ENCODE measurements at regions not wholly inside any gene's neighbourhood (a gene's known extent, or its start where the extent isn't known, plus 50 kb on each side); places are given as distances from the start of the nearest gene placed in this dataset.

DNA sequence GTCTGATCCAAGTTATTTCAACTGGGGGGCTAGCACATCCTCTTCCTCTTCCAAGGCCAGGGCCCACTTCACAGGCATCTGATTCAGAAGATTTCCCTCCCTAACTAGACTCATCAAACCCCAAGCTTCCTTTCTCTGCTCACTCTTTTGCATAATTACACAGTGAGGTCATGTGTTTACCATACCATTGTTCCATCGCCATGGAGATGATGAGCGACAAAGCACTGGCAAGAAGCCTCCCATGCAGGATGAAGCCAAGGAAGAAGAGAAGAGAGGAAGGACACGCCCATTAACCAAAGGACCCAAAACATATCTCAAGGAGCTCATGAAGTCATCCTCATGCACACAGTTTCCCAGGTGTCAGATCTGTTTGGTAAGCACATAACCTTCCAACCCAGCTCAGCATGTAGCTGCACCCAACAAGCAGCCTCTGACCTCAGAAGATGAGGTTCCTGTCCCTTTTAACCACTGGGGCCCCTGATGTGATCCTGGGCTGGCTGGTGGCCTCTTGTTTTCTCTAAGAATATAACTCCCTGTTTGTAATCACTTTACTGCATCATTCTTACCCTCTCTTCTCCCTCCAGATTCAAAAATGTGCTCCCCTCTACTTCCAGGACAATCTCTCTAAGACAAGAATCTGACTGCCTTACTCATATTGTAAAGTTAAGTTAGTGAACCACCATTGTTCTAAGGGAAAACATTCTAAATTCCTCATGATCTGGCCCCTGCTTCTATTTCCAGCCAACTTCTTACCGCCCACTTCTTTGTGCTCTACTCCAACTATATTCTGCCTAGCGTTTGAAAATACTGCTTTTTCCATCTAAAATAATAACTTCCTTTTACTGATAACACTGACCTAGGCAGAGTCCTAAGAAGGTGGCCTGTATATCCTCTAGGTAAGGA is 190.1 kb downstream of the TTC32 start:
- no peak for DNase-seq

DNA sequence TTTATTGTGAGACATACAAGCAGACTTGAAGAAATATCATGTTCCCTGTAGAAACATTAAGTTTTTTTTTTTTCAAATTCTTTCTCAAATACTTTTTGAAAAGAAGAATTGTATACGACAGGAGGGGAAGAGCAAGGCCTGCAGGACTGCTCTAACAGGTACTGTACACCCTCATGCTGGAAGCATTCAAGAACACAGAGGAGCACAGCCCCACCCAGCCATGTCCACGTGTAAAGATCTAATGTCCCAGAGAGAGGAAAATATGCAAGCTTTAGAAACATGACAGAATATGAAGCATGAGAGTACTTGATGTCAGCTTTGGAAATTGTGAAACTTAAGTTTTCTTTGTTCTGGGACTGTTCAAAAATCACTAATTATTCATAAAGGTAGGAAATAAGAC is 191.6 kb downstream of the TTC32 start:
- DNase-seq, result no peak

DNA sequence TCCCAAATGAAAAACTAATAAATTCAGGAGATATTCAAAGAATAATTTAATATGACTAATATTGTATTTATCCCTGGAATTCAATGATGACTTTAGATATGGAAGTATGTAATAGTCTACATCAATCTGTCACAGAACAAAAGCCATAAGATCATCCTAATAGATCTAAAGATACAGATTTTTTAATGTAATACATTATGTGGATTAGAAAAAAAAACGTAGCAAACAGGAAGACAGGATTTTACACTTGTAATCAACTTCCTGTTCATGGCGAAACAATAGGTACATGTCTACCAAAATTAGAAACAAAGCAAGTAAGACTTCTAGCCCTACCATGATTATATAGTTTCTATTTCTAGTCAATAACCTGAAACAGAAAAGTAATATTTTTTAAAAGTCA is 192.2 kb downstream of the TTC32 start:
- DNase-seq, result no peak

DNA sequence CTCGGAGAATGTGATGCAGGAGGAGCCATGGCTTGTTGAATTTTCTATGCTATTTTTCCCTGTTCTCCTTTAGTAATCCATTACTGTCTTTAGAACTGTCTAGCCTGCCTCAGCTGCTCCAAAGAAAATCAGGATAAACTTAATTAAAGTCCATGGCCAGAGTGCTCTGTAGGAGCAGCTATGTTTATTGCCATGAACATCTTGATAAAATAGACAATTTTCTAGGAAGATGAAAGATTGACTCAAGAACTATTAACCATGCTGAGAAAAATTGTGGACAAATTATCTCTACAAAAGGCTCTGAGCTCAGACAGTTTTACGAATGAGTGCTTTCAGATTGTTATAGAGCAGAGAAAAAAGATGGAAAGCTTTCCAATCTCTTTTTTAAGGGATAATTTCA is 193.0 kb downstream of the TTC32 start:
- DNase-seq, result no peak

DNA sequence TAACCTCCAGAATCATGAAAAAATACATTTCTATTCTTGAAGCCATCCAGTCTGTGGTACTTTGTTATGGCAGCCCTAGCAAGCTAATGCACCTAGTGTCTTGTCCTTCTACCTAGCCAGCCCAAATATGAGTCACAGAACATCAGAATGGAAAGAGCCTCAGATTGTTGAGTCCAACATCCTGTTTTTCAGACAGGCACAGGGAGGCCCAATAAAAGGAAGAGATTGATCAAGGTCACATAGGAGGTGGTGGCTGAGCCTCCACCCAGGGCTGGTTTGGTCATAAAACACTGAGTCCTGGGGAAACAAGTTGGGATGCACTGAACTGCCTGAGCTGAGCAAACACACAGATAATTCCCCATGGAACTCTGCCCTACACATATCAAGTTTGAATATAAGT is 195.5 kb downstream of the TTC32 start:
- no peak for DNase-seq

DNA sequence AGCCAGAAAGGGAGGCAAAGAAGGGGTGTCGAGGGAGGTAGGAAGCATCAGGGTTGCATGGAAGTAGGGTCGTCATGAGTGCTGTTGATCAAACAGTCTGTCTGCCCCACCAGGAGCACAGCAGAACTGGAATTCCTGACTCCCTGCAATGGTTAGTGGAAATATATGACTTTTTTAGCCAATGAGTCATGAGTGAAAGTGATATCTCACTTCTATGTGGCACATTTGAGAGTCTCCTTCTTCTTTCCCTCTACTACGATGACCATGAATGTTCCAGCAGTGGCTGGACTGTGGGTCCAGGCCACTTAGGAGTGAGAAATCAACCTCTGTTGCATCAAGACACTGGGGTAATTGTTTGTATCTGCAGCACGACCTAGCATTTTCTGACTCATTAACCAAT is 199.5 kb downstream of the TTC32 start:
- no peak for DNase-seq

DNA sequence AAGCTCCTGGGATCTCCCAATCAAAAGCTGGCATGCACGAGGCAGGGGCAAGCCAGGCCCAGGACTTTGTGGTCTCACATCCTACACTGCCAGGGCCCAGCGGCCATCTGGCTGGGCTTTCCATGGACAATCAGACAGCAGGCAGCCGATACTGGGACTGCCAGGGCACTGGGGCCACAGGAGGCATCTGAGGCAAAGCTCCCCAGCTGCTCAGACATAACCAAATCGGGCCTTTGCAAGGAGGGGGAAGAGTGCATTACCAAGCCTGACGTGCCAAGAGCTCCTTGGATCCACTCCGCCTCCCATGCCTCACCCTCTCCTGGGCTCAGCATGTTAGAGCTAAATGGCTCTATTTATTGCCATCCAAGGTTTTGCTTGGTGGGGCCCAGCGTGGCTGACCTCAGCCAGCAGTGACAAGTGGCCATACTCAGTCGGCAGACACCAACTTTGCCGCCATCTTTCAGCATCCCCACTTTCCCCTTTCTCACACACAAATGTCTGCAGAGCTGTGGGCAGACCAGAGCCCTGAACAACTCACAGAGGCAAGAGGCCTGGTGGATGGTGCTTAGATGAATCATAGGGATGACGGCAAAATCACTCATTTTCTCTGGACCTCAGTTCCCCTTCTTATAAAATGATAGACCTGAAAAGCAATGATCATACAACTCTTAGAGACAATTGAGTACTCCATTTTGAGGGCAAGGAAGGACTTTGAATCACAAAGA is 200.8 kb downstream of the TTC32 start:
- no peak for DNase-seq

DNA sequence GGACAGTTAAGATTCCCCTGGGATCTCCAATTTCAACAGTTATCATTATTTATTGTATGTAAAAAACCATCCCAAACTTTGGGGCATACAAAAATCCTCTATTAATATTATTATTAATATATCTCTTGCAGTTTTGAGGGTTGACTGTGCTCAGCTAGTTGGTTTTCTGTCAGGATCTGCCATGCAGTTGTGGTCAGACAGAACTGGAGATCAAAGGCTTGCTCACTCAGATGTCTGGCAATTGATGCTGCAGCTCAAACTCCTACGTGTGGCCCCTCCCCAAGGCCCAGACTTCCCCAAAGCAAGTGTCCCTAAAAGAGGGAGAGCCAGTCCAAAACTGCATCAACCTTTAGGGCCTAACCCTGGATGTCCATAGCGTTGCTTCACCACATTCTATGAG is 204.7 kb downstream of the TTC32 start:
- DNase-seq, result no peak

DNA sequence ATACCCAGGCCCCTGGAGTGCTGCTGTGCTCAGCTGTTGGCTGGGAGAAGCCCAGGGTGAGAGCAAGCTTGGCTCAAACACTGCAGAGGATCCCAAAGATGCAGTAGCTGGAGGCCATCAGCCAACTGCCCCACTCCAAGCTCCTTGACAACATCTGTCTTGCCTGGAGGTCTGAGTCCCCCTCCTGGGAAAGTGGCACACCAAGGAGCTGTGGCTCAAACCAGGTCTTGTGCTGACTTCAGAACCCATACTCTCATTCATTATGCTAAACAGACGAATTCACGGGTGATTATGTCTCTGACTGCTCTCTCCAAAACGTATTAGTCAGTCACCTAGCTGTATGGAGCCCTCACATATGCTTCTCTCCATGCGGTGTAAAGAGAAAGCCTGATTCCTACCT is 206.1 kb downstream of the TTC32 start:
- no peak for DNase-seq

DNA sequence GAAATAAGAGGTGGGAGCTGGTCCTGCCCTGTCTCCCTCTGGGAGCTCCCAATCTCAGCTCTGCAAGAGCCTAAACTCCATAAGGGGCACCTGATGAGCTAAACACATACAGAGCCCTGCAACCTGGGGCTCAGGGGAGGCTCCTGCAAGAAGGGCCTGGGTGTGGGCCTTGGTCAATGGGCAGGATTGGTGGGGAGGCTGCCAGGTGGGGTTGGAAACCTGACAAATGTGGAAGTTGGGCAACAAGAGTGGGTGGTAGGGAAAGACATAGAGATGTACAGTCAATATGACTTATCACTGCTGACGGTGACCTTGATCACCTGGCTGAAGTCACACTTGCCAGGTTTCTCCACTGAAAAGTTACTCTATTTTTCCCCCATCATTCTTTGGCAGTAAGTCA is 209.9 kb downstream of the TTC32 start:
- DNase-seq, result no peak

DNA sequence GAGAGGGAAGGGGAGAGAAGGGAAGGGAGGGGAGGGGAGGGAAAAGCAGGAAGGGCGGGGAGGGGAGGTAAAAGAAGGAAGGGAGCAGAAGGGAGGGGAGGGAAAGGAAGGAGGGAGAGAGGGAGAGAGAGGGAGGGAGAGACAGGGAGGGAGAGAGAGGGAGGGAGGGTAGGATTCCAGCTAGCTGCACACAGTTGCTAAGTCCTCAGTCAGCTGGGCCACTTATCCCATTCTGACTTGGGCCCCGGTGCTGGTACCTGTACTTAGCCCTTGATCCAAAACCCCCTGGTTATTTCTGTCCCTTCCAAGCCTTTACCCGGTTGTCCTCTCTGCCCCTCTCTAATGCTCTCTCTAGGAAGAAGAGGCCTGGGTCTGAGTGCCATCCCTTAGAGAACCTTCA is 211.4 kb downstream of the TTC32 start:
- DNase-seq, result no peak

DNA sequence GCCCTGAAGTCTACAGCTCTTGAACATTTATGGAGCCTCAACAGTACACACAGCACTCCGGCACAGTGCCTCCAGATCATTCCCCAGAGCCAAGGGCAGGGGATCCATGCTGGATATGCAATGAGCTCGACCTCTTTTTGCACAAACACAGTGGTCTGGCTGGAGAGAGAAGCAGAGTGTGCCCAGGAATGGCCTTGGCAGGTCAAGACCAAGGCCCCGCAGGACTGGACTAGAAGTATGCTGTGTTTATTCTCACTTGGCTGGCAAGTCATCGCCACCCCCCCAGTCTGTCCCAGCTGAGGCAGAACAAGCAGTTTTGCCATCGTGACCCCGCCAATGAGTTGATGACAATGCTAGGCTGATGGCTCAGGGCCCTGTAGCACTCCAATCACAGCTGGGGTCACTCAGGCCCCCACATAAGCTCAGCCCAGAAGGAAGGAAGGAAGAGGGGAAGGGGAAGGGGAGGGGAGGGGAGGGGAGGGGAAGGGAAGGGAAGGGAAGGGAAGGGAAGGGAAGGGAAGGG is 212.1 kb downstream of the TTC32 start:
- no peak for DNase-seq

DNA sequence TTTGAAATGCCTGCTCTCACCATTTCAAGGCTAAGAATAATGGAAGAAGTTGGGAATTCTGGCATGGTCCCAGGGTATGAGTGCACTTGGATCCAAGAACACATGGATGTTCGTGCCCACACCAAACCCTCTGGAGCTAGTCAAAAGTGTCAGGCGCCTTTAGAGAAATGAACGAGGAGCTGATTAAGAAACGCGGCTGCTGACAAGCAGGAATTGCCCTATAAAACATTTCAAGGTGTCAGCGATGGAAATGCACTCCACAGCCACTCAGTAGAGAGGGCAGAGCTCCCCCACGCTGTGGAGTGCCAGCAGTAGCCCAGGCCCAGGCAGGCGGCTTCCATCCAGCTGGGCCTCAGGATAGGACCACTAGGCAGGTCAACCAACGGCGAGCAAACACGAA is 213.7 kb downstream of the TTC32 start:
- DNase-seq, result no peak

DNA sequence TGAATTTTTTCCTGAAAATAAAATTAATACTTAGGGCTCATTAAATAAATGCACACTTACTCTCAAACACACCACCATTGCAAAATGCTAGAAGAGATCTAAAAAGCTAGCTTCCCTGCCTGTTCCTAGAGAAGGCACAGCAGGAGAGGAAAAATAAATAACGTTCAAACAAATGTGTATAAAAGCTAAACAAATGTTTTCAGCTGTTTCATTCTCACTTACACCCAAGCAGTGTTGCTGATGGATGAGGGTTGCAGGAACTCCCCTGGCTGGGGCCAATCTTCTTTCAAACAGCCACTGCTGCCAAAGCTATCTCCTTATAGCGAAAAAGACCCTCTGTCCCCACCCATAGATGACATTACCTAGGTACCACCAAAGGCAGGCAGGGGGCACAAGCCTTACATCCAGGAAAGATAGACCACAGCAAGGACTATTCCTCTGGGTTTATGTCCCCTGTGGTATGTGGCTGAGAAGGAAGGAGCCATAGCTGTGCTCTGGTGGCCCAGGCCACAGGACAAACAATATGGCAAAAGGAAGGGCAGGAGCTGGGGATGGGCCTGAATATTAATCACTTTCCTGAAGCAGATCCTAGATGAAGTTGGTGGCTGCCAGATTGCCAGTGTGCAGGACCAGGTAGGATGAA is 214.6 kb downstream of the TTC32 start:
- DNase-seq, result no peak

DNA sequence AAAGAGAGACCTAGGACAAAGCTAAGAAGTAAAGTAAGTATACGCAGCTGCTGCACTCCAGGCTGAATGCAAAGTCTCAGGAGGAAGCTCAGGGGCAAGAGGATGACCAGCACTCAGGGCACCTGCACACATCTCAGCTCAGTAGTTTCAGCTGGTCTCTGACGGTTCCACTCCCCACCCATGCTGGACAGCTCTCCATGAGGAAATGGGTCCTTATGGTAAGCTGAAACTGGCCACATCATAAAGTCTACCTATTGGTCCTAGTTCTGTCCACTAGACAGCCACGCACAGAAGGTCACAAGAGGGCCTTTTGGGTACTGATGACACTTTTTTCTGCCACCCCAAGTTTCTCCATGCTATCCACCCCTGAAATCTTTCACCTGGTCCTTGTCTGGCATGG is 215.3 kb downstream of the TTC32 start:
- DNase-seq, result no peak

DNA sequence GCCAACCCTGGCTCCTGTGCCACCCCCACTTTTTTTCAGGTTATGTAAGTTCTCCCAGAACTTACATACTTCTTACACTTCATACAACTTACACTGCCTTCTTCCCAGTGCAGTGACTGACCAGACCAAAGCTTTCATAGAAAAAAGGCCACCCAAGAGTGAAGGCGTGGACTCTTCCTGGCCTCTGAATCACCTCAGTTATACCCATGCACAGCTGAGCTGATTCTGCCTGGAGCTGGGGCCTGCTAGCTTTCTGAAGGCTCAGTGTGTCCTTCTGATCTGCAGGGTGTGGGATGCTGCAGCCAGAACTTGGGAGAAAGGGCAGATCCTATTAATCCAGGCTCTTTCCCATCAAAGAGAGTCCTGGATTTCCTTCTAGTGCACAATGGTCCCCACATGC is 216.1 kb downstream of the TTC32 start:
- no peak for DNase-seq

DNA sequence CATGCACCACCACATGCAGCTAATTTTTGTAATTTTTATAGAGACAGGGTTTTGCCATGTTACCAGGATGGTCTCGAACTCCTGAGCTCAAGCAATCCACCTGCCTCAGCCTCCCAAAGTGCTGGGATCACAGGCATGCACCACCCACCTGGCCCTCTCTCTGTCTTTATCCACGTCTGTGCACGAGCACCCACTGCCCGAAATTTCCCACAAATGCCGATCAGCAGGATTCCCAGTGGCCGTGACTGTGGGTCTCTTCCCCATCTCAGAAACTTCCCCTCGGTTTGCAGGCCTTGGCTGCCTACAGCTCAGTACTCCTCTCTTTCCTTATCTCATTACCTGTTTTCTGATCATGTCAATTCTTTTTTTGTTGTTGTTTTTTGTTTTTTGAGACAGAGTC is 217.3 kb downstream of the TTC32 start:
- DNase-seq, result no peak

DNA sequence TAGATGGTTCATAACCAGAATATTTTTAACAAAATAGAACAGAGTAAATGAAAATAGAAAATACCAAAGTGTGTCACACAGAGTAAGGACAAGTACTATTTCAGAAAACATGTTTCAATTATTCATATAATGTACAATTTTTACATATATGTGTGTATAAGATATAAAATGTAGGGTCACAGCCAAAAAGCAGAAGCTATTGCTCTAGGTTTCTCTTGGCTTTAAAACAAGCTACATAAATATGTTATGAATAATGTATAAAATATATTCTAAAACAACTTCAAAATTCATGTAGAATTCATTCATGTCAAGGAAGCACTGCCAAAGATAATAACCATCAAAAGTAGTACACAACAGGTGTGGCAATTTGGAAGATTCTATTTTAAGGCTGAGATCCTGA is 218.2 kb downstream of the TTC32 start:
- DNase-seq, result no peak

DNA sequence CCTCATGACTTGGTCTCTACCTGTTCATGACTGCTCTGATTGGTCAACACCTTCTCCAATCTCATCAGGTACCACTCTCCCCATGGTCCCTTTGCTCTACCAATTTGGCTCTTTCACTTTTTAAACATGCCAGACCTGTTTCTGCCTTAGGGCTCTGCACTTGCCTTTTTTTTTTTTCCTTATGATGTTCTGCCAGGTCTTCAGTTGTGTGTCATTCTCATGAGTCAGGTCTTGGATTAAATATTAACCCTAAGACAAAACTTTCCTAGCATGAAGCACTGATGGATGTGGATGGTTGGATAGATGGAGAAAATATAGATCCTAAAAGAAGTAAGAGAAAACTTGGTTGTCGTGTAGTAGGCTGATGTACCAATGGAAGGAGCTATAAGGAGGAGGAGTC is 219.3 kb downstream of the TTC32 start:
- no peak for DNase-seq

DNA sequence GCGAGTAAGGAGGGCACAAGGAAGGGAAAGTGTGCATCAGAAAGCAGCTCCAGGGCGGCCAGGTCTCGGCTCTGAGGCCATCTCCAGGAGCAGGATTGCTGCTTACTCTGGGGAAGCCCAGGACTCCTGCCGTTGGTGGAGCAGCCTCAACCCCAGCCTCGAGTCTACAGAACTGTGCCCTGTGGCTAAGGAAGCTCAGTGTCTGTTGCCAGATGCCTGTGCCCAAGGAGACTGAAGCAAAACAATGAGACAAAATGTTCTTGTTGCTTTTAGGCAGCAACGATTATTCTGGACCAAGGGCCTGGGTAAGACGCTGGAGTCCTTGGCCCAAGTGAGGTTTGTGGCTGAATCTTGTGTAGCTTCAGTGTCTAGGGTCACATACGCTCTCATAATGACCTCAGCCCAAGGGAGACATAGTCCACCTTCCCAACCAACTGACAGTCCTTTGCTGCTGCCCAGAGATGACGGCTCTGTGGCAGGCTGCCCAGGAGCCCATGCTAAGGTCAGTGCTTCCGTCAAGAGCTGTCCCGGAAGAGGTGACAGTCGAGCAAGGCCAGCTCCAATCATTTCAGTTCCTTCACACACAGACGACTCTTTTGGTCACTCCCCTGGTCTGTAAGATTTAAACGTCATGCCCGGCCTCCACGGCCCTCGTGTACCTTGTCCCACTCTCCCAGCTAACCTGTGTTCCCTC is 223.8 kb downstream of the TTC32 start:
- no peak for DNase-seq

DNA sequence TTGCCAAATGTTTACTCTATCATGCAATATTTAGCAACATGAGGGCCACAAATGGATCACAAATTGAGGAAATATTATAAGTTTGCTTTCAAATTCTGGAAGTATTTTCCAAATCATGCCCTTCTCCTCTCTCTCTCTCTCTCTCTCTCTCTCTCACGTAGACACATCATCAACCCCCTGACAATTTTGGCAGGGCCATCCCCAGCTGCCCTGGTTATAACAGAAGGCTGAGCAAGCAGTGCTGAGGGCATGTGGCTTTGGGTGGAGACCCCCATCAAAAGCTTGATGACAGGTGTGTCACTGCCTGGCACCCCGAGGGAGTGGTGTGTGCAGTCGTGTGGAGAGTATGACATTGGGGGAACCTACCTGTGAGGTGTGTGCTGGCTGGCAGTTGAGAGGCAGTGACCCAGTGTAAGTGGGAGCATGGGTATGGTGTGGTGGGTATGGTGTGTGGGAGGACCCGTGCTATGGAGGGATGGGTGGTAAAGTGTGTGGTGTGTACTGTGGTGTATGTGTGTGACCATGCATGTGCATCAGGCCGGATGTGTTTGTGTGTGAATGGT is 224.5 kb downstream of the TTC32 start:
- DNase-seq, result no peak

DNA sequence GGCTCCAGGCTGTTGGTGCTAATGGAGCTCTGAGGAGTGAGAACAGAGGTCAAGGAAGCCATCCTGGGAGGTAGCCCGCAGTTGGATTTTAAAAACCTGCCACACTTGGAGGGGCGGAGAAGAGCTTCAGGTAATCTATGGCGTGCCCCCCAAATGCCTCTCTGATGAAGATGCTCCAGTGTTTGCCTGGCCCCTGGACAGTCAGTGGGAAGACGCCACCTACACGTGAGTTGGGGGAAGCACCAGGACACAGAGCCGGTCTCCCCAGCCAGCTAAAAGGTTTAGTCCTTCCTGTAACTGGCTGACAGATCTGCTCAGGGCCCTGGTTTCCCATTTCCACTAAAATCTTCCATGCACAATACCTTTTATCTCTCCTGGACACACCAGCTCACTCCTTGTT is 225.0 kb downstream of the TTC32 start:
- no peak for DNase-seq

Measured in GF-D8 (cell line).